ENCODE measurements at regions not wholly inside any gene's neighbourhood (a gene's known extent, or its start where the extent isn't known, plus 50 kb on each side); places are given as distances from the start of the nearest gene placed in this dataset.

DNA sequence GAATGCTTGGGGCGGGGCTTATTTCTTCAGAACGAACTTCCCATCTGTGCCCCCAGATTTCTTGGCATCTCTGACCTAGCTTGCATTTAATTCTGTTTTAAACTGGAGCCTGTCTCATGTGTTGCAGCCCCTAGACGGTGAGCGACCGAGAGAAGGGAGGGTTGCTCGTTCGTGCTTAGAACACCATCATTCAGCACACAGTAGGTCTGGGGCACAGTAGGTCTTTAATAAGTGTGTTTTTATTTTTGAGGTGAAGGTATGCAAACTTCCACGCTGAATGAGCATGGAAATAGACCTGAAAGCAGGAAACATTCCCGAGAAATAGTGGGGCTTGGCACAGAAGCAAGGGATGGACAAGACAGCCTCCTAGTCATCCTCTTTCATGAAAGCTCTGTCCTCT, 57.0 kb upstream of the TAC4 start:
- H3K27me3 ChIP-seq: peaks cover 37% of the 10 kb centered on the region
- no peaks in the 10 kb centered on the region for H3K9me3 ChIP-seq
- no peak for TF ChIP-seq CTCF (IDR thresholded peaks at IDR 0.05)
- H3K36me3 ChIP-seq: no peaks in the 10 kb centered on the region
- intact Hi-C loops (cut with DNase I): no loop called here
- no peak overlapping the region for H3K9ac ChIP-seq (ENCODE audit: low read depth in 2 of 2, low read length in 2 of 2)
- H3K4me1 ChIP-seq: no peaks in the 10 kb centered on the region
- DNase-seq: no peak
- H3K4me3 ChIP-seq: no peak overlapping the region
- H3K27ac ChIP-seq: no peak overlapping the region

DNA sequence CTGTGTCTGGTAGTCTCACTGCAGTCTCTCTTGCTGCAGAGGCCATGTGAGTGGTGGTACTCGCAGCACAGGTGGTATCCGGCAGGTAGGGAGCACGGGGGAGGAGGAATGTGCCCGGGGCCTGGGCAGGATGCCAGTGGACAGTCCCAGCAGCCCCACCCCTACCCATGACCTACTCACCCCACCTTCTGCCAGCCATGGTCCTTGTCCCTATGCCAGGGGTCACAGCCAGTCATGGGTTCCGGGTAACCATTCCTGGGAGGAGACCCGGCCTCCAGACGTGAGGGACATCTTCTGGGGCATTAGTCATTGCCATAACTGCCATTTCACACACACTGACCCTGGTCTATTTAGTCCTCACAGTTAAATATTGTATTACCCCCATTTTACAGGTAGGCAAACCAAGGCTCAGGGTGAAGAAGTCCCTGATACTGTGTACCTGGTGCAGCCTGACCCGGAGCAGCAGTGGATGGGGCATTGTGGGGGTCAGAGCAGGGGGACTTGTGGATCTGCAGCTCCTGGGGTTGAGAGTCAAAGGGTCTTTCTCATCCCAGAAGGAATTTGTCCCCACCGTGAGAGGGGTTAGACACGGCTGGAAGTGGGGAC, 58.8 kb upstream of the TAC4 start:
- H3K27me3 ChIP-seq: peaks cover 52% of the 10 kb centered on the region

GRCh38 chr17:49907279-49907678, 59.4 kb upstream of the TAC4 start:
- DNase-seq: no peak
- H3K27me3 ChIP-seq: peaks cover 50% of the 10 kb centered on the region
- H3K9me3 ChIP-seq: no peaks in the 10 kb centered on the region
- intact Hi-C loops (cut with DNase I): no loop called here
- H3K9ac ChIP-seq (ENCODE audit: low read depth in 2 of 2, low read length in 2 of 2): no peak overlapping the region
- H3K4me1 ChIP-seq: no peaks in the 10 kb centered on the region
- H3K4me3 ChIP-seq: no peak overlapping the region
- H3K27ac ChIP-seq: no peak overlapping the region
- no peak for TF ChIP-seq CTCF (IDR thresholded peaks at IDR 0.05)
- H3K36me3 ChIP-seq: no peaks in the 10 kb centered on the region

More for the DNA sequence above, 58.8 kb upstream of the TAC4 start:
- TF ChIP-seq CTCF (IDR thresholded peaks at IDR 0.05): no peak
- H3K9me3 ChIP-seq: no peaks in the 10 kb centered on the region
- no peak overlapping the region for H3K4me3 ChIP-seq
- no peaks in the 10 kb centered on the region for H3K4me1 ChIP-seq
- H3K36me3 ChIP-seq: no peaks in the 10 kb centered on the region
- DNase-seq: no peak
- H3K9ac ChIP-seq (ENCODE audit: low read depth in 2 of 2, low read length in 2 of 2): no peak overlapping the region
- H3K27ac ChIP-seq: no peak overlapping the region
- intact Hi-C loops (cut with DNase I): no loop called here

DNA sequence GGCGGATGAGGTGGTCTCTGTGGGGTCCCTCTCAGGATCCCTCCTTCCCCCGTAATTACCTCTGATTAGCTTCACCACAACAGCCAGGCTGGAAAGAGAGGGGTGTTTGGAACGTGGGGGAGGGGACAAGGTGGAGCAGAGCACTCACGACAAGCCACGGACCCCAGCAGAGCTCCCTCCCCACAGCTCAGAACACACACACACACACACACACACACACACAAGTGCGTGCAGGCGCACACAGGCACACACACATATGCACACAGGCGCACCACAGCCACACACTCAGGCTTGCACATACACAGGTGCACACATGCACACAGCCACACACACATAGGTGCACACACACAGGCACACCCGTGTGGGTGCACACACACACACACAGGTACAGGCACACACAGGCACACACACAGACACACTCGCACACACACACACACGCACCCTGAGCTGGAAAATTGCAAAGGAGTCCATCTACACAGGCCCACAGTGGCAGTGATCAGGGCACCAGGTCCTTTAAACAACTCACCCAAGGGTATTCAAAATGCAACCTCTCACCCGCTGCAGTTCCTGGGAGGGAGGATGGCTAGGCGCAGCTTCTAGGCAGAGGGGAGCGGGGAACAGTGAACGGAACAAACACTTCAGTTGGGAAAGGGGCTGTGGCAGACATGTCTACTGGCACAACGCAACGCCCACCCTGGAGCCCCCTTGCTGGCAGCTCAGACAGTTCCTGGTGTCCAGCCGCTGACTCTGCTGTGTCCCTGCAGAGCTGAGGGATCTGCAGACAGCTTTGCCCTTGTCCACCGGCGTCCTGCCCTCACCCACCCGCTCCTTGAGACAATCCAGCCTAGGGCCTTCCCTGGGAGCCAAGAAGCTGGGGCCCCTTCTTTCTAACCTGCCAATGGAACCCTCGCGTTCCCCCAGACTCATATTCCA, 59.9 kb upstream of the DLX4 start:
- Histone ChIP-seq H3K4me3 (no peak overlapping the region), H3K4me1 (no peaks in the 10 kb centered on the region), H3K27me3 (peaks cover 34% of the 10 kb centered on the region), H3K27ac (no peak overlapping the region), H3K9ac (ENCODE audit: low read depth in 2 of 2, low read length in 2 of 2) (no peak overlapping the region), H3K36me3 (no peaks in the 10 kb centered on the region), H3K9me3 (no peaks in the 10 kb centered on the region)
- TF ChIP-seq CTCF (IDR thresholded peaks at IDR 0.05): no peak
- intact Hi-C loops (cut with DNase I): no loop called here
- no peak for DNase-seq

DNA sequence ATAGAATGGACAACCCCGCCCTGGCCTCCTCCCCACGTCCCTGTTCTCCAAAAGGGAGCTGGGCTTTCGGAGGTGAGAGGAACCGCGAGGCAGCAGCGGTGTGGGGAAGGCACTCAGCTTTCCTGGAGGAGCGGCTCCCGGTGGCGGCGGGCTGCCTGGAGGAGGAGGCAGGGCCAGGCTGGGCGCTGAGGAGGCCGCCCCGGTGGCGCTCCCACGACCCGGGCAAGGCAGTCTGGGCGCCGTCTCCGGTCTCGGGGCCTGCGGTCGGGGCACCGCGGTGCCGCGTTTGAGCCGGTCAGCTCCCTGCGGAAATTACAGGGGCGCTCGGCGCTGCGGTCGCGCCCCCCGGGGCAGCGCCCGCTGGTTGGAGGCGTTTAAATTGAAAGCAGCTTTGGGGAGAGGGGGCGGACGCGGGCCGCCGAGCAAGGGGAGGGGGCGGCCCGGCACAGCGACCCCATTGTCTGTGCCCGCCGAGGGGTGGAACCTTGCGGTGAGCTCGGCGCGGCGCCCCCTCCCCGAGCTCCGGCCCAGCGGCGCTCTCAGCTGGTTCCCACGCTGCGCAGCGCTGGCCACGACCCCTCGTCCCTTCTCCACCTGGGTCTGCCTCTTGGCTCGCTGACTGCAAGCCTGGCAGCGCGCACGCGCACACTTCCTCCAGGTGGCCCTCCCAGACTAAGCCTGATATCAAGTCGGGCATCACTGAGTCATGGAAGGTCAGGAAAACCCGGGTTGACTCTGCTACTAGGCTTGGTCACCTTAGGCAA, 58.7 kb upstream of the DLX4 start:
- TF ChIP-seq CTCF (IDR thresholded peaks at IDR 0.05): no peak
- intact Hi-C loops (cut with DNase I): no loop called here
- no peaks in the 10 kb centered on the region for H3K9me3 ChIP-seq
- no peak overlapping the region for H3K9ac ChIP-seq (ENCODE audit: low read depth in 2 of 2, low read length in 2 of 2)
- H3K4me3 ChIP-seq: no peak overlapping the region
- no peaks in the 10 kb centered on the region for H3K4me1 ChIP-seq
- H3K27ac ChIP-seq: no peak overlapping the region
- DNase-seq: no peak
- H3K27me3 ChIP-seq: peaks cover 24% of the 10 kb centered on the region
- H3K36me3 ChIP-seq: no peaks in the 10 kb centered on the region
